ENCODE measurements at regions not wholly inside any gene's neighbourhood (a gene's known extent, or its start where the extent isn't known, plus 50 kb on each side); places are given as distances from the start of the nearest gene placed in this dataset.

- TF ChIP-seq TAF1 (conservative IDR thresholded peaks at IDR 0.05) (no peak), CTCF (IDR thresholded peaks at IDR 0.05; ENCODE audit: low read depth, low read length, missing input control) (no peak), RXRA (IDR thresholded peaks at IDR 0.05) (no peak), YY1 (IDR thresholded peaks at IDR 0.05) (no peak), RAD21 (IDR thresholded peaks at IDR 0.05) (no peak), MAX (IDR thresholded peaks at IDR 0.05) (no peak), ZBTB33 (IDR thresholded peaks at IDR 0.05) (no peak)
These were observed 1598.9 kb downstream of the PLA2G4A start for GRCh38 chr1:188427642-188428041.

All from liver (tissue), 3 donors.